ENCODE measurements at regions not wholly inside any gene's neighbourhood (a gene's known extent, or its start where the extent isn't known, plus 50 kb on each side); places are given as distances from the start of the nearest gene placed in this dataset.

- no peak for DNase-seq
These were observed 544.9 kb upstream of the CITED2 start for GRCh38 chr6:139919107-139920026.

GRCh38 chr6:139917951-139918630, 543.6 kb upstream of the CITED2 start:
- no peak for DNase-seq

- no peak for DNase-seq
These were observed 540.5 kb upstream of the CITED2 start for GRCh38 chr6:139914910-139915309.

- no peak for DNase-seq
These were observed 538.4 kb upstream of the CITED2 start for GRCh38 chr6:139912735-139913400.

GRCh38 chr6:139909992-139910391, 535.5 kb upstream of the CITED2 start:
- DNase-seq: no peak

- DNase-seq: no peak
These were observed 531.1 kb upstream of the CITED2 start for GRCh38 chr6:139905404-139906052.

GRCh38 chr6:139904568-139904967, 530.1 kb upstream of the CITED2 start:
- no peak for DNase-seq

GRCh38 chr6:139904158-139904533, 529.7 kb upstream of the CITED2 start:
- DNase-seq: no peak

GRCh38 chr6:139903411-139904157, 529.1 kb upstream of the CITED2 start:
- no peak for DNase-seq

- no peak for DNase-seq
These were observed 520.9 kb upstream of the CITED2 start for GRCh38 chr6:139895205-139895793.

GRCh38 chr6:139894271-139894670, 519.8 kb upstream of the CITED2 start:
- no peak for DNase-seq

- DNase-seq: no peak
These were observed 517.0 kb upstream of the CITED2 start for GRCh38 chr6:139891471-139891870.

GRCh38 chr6:139888681-139889122, 514.3 kb upstream of the CITED2 start:
- DNase-seq: no peak

GRCh38 chr6:139887275-139887674, 512.8 kb upstream of the CITED2 start:
- no peak for DNase-seq

- DNase-seq: no peak
These were observed 511.9 kb upstream of the CITED2 start for GRCh38 chr6:139886396-139886795.

- DNase-seq: no peak
These were observed 511.5 kb upstream of the CITED2 start for GRCh38 chr6:139885909-139886308.

- DNase-seq: no peak
These were observed 509.3 kb upstream of the CITED2 start for GRCh38 chr6:139883776-139884175.

- no peak for DNase-seq
These were observed 508.7 kb upstream of the CITED2 start for GRCh38 chr6:139882977-139883728.

GRCh38 chr6:139882234-139882633, 507.8 kb upstream of the CITED2 start:
- no peak for DNase-seq

- DNase-seq: no peak
These were observed 507.3 kb upstream of the CITED2 start for GRCh38 chr6:139881728-139882211.

- DNase-seq: no peak
These were observed 506.8 kb upstream of the CITED2 start for GRCh38 chr6:139881236-139881635.
